OCI-LY7 (cell line): ENCODE measurements at regions not wholly inside any gene's neighbourhood (a gene's known extent, or its start where the extent isn't known, plus 50 kb on each side); places are given as distances from the start of the nearest gene placed in this dataset.

Experiments used
- BruUV-seq: library from RNA; stranded (reverse); fragments of 400-500 nt; replicated peaks from 2 replicates; lab custom pipeline; 2021; lab: Mats Ljungman, UMichigan
- CTCF ChIA-PET: fragments of 300-600 bp; sonication (Branson Sonifier 250); formaldehyde crosslinking; loops from one replicate; lab custom pipeline; 2022; ENCODE audit warnings: antibody characterized with exemption; ENCODE audit not compliant: unreplicated experiment; lab: Charles Lee
- POLR2A ChIA-PET: fragments of 300-600 bp; sonication (Branson Sonifier 250); formaldehyde crosslinking; loops from one replicate; lab custom pipeline; 2022; ENCODE audit warnings: antibody characterized with exemption; lab: Charles Lee
- DNase-seq: peaks from one replicate; pipeline ENCODE4 v3.0.0-alpha.2; 2015; ENCODE audit warnings: low spot score
- H2AFZ ChIP-seq: fragments of 200-600 bp; sonication (generic), shearing (Covaris generic); 2 replicates; pipeline ENCODE4 v1.6.1; 2014; ENCODE audit warnings: mild to moderate bottlenecking, antibody characterized with exemption, low read length, moderate library complexity
- H3K27ac ChIP-seq: fragments of 200-600 bp; sonication (generic); 2 replicates; pipeline ENCODE4 v1.5.1; 2014; ENCODE audit warnings: mixed run types, low read depth, mild to moderate bottlenecking, moderate library complexity, low read length, inconsistent platforms; ENCODE audit not compliant: poor library complexity, severe bottlenecking
- H3K36me3 ChIP-seq: fragments of 200-600 bp; sonication (generic); 2 replicates; pipeline ENCODE4 v1.6.1; 2014; ENCODE audit warnings: mild to moderate bottlenecking, antibody characterized with exemption, low read length, moderate library complexity, mixed read lengths; ENCODE audit not compliant: insufficient read depth
- H3K4me1 ChIP-seq: fragments of 200-600 bp; sonication (generic); 2 replicates; pipeline ENCODE4 v1.5.1; 2014; ENCODE audit warnings: mild to moderate bottlenecking, low read length; ENCODE audit not compliant: insufficient read depth, poor library complexity, severe bottlenecking
- H3K4me2 ChIP-seq: fragments of 200-600 bp; sonication (generic); 2 replicates; pipeline ENCODE4 v1.6.1; 2014; ENCODE audit warnings: mild to moderate bottlenecking, low read length
- H3K4me3 ChIP-seq: fragments of 200-600 bp; sonication (generic); 2 replicates; pipeline ENCODE4 v1.5.1; 2014; ENCODE audit warnings: mild to moderate bottlenecking, low read depth, low read length; ENCODE audit not compliant: poor library complexity, severe bottlenecking
- H3K79me2 ChIP-seq: fragments of 200-600 bp; sonication (generic); 2 replicates; pipeline ENCODE4 v1.6.1; 2016; ENCODE audit warnings: low read depth, mild to moderate bottlenecking, low read length, moderate library complexity, mixed read lengths; ENCODE audit not compliant: insufficient read depth
- H3K9me2 ChIP-seq: fragments of 200-600 bp; sonication (generic); 2 replicates; pipeline ENCODE4 v1.6.1; 2016; ENCODE audit warnings: mild to moderate bottlenecking, low read length, mixed read lengths; ENCODE audit not compliant: insufficient read depth
- H3K9me3 ChIP-seq: fragments of 200-600 bp; sonication (generic); 2 replicates; pipeline ENCODE4 v1.6.1; 2014; ENCODE audit warnings: mild to moderate bottlenecking, mixed run types, low read length, mixed read lengths
- H4K20me1 ChIP-seq: fragments of 200-600 bp; sonication (generic); 2 replicates; pipeline ENCODE4 v1.6.1; 2014; ENCODE audit warnings: mild to moderate bottlenecking, antibody characterized with exemption, low read length, moderate library complexity, mixed read lengths; ENCODE audit not compliant: insufficient read depth
- EZH2phosphoT487 ChIP-seq: fragments of 200-600 bp; sonication (generic); IDR thresholded peaks from 2 replicates; pipeline ENCODE4 v1.6.1; 2018; ENCODE audit warnings: low read depth, borderline replicate concordance, mild to moderate bottlenecking, mixed run types, antibody characterized with exemption, low read length, moderate library complexity, mixed read lengths
- intact Hi-C: fragments of 100-400 bp; cut with micrococcal nuclease; formaldehyde crosslinking; loops from one replicate; pipeline ENCODE4 v1.10.0; 2022; ENCODE audit not compliant: unreplicated experiment
- TF ChIP-seq, protein P1 (sequence below): fragments of 200-600 bp; sonication (generic); conservative IDR thresholded peaks from 2 replicates; pipeline ENCODE4 v1.5.1; 2014; ENCODE audit warnings: mild to moderate bottlenecking, antibody characterized with exemption, low read length, moderate library complexity, mixed read lengths

DNA sequence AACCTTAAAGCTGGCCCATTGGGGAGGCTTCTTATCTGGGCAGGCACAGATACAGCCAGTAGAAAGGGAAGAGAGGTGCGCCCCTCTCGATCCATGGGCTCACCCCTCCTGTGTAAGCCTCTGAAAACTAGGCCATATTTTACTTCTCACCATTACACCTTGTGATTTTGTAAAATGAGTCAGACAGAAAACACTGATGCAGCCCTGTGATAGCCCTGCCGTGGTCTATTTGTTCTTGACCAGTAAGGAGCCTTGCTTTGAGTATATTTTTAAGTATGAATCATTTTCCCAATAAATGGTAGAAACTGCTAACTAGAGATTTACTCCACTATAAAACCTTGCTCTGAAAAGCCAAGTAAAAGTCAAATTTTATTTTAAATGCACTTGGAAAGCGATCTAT is 329.8 kb upstream of the MBL2 start:
- Histone ChIP-seq H3K4me2 (no peak overlapping the region), H3K9me2 (no peaks in the 10 kb centered on the region), H3K4me3 (no peak overlapping the region), H4K20me1 (no peaks in the 10 kb centered on the region), H3K9me3 (no peaks in the 10 kb centered on the region), H3K36me3 (no peaks in the 10 kb centered on the region), H3K27ac (no peak overlapping the region), H2AFZ (no peak overlapping the region), H3K4me1 (no peaks in the 10 kb centered on the region), H3K79me2 (no peaks in the 10 kb centered on the region)
- ChIA-PET POLR2A (interaction anchor here (1.1 kb wide), 1 partner anchor 29 kb away, joined by 5 read pairs; no protein-coding TSS in a partner anchor), CTCF (interaction anchor here (1.0 kb wide), 1 partner anchor 138 kb away, joined by 3 read pairs; no protein-coding TSS in a partner anchor)
- BruUV-seq, result no TSS peak
- no peak for DNase-seq
- intact Hi-C loops, result no loop called here
- no peak for TF ChIP-seq EZH2phosphoT487

DNA sequence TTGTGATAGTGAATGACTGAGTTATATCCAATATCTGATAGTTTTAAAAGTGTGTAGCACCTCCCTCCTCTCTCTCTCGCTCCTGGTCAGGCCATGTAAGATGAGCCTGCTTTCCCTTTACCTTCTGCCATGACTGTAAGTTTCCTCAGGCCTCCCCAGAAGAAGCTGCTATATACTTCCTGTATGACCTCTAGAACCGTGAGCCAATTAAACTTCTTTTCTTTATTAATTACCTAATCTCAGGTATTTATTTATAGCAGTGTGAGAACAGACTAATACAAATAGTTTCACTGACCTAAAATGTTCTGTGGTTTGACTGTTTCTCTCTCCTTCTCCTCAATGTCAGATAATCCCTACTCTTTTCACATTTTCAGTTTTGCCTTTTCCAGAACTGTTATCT is 321.3 kb upstream of the MBL2 start:
- Histone ChIP-seq H4K20me1 (no peaks in the 10 kb centered on the region), H3K4me1 (no peaks in the 10 kb centered on the region), H3K9me3 (no peaks in the 10 kb centered on the region), H3K36me3 (no peaks in the 10 kb centered on the region), H3K4me3 (no peak overlapping the region), H3K27ac (no peak overlapping the region), H3K79me2 (no peaks in the 10 kb centered on the region), H3K4me2 (no peak overlapping the region), H3K9me2 (no peaks in the 10 kb centered on the region), H2AFZ (no peak overlapping the region)
- TF ChIP-seq, protein P1, sequence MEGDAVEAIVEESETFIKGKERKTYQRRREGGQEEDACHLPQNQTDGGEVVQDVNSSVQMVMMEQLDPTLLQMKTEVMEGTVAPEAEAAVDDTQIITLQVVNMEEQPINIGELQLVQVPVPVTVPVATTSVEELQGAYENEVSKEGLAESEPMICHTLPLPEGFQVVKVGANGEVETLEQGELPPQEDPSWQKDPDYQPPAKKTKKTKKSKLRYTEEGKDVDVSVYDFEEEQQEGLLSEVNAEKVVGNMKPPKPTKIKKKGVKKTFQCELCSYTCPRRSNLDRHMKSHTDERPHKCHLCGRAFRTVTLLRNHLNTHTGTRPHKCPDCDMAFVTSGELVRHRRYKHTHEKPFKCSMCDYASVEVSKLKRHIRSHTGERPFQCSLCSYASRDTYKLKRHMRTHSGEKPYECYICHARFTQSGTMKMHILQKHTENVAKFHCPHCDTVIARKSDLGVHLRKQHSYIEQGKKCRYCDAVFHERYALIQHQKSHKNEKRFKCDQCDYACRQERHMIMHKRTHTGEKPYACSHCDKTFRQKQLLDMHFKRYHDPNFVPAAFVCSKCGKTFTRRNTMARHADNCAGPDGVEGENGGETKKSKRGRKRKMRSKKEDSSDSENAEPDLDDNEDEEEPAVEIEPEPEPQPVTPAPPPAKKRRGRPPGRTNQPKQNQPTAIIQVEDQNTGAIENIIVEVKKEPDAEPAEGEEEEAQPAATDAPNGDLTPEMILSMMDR, result no peak
- no peak for TF ChIP-seq EZH2phosphoT487
- POLR2A ChIA-PET, result no interaction called here
- DNase-seq, result no peak
- no TSS peak for BruUV-seq
- CTCF ChIA-PET, result no interaction called here
- intact Hi-C loops, result no loop called here

DNA sequence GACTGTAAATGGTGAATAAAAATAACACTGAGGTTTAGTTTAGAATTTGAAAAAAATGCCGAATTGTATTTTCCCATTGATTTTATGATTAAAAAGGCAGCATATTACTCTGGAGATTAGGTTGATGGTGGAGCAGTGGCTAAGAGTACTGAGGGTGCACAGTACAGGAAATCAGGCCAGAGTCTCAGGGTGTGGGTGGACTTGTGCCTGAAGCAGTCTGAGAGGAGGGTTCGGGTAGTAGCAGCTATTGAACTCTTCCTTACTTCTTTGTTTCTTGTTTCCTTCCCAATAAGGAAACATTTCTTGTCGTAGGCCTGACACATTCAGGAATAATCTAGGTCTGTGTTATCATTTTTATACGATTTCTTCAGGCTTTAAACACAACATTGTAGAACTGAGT is 319.0 kb upstream of the MBL2 start:
- no peaks in the 10 kb centered on the region for H3K36me3 ChIP-seq
- H3K9me3 ChIP-seq, result no peaks in the 10 kb centered on the region
- H3K4me3 ChIP-seq, result no peak overlapping the region
- no peaks in the 10 kb centered on the region for H3K79me2 ChIP-seq
- intact Hi-C loops, result loop anchor here (1.0 kb wide), 1 partner anchor 12 kb away; no protein-coding TSS in a partner anchor
- DNase-seq, result no peak
- no peak overlapping the region for H3K27ac ChIP-seq
- H3K9me2 ChIP-seq, result no peaks in the 10 kb centered on the region
- ChIA-PET POLR2A (interaction anchor here (0.9 to 2.5 kb wide), 3 partner anchors 16 to 45 kb away, joined by 3 to 6 read pairs (median 3); no protein-coding TSS in a partner anchor), CTCF (no interaction called here)
- no peaks in the 10 kb centered on the region for H4K20me1 ChIP-seq
- H3K4me2 ChIP-seq, result no peak overlapping the region
- no peaks in the 10 kb centered on the region for H3K4me1 ChIP-seq
- TF ChIP-seq, protein P1, result no peak
- no peak for TF ChIP-seq EZH2phosphoT487
- no TSS peak for BruUV-seq
- peak overlapping the region; percentile 30; the same call in 1 of the 2 replicates for H2AFZ ChIP-seq
